Stimulated activated CD4-positive, alpha-beta T cell treated with anti-CD3 and anti-CD28 coated beads, Interleukin-4, amount 100 ng/mL, for 24 hours (primary cell): ENCODE measurements at regions not wholly inside any gene's neighbourhood (a gene's known extent, or its start where the extent isn't known, plus 50 kb on each side); places are given as distances from the start of the nearest gene placed in this dataset.

Experiments used
- DNase-seq: peaks from one replicate; pipeline ENCODE4 v3.0.0-alpha.2; 2020

DNA sequence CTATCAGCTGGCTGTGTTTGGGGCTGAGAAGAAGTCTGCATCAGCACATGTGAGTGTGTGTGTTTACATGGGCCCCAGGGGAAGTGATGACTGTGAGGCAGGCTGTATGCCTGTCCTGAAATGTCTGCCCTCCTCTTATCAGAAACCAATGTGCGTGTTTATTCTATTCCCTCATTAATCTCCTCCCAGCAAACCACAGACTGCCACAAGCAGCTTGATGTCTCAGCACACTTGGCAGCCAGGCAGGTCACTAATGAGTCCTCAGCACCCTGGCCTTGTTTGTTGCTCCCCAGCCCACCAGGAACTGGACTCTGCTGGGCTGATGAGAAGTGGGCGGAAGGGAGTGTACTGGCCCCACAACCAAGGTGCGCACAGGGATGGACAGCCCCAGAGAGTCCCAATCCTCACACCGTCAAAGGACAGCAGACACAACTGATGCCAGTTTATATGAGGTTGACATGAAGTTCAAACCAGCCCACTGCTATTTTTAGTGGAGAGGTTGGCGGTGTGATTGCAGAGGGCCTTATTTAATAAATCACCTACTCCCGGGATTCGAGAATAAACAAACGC is 225.8 kb downstream of the ETS1 start:
- no peak for DNase-seq

GRCh38 chr11:128359515-128359914 is 227.8 kb downstream of the ETS1 start:
- DNase-seq: no peak

DNA sequence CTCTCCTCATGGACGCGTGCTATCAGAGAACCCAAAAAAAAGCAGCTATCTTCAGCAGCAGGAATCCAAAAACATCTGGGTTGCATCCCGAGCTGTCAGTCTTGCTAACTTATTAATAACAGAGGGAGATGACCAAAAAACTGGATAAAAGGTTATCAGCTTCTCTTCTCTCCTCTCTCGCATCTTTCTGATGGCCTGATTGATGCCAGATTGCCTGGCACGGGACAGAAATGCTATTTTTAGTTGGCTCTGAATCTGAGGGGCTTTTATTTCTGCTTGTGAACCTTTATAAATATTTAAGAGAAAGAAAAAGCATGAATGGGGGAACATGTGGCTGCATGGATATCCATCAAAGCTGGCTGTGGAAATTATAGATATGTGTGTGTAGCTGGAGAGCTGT is 230.3 kb downstream of the ETS1 start:
- no peak for DNase-seq

GRCh38 chr11:128355558-128355957 is 231.8 kb downstream of the ETS1 start:
- DNase-seq: no peak

DNA sequence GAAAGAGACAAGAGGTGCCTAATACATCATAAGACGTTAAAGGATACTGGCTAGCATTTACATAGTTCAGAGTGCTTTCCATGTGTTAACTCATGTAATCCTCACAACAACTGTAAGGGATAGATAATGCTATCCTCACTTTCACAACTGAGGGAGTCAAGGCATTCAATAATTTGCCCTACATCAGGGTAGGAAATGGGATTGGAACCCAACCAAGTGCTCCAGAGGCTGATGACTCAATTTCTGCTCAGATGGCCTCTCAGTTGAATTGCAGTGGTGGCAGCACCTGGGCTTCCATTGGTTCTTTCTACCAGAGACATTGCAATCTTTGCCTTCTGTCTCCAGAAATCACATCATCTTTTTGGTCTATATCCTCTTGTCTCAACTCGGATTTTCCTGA is 232.9 kb downstream of the ETS1 start:
- DNase-seq: no peak

- DNase-seq: no peak
Measured at GRCh38 chr11:128351168-128351567, 236.2 kb downstream of the ETS1 start.

DNA sequence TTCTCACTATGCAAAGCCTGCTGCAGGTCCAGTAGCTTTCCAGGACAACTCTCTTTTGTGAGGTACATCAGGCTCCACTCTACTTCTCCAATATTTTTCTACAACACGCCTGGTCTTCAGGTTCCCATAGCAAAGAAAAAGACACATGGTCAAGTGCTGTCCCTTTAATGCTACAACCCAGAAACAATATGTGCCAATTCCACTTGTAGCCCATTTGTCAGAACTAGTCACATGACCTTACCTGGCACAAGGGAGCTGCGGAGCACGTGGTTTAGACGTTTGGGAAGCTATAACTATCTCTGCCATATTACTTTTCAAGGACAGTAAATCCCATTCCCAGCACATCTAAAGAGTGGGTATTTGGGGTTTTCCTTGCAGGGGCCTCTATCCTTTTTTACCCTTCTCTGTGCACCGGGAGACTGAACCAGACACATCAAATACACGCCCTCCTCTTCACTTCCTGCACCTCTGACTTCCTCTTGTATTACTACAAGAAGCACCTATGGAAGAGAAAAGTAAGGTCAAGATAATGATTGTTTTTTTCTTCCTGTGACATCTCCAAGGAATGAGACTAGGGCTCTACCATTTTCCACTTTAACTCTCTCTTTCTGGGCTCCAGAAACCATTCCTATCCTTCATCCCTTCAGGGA is 237.6 kb downstream of the ETS1 start:
- DNase-seq: no peak

- peak; percentile 70 for DNase-seq
Measured at GRCh38 chr11:128346804-128347203, 240.6 kb downstream of the ETS1 start.

DNA sequence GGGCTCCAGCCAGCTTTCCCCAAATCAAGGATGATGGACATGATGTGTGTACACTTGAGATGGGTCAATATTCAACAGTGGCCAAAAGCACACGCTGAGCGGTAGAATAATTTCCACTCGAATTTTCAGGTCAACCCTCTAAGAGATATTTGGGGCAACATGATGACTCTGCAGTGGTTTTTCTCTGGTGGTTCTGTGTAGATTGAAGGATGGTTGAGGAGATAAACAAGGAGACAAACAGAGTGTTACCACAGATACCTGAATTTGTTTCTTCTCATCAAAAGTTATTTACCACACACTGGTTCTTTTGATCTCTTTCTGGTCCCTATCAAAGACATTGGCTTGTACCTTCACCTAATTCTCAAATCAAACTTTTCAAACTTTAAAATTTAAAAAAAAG is 242.0 kb downstream of the ETS1 start:
- DNase-seq: no peak

DNA sequence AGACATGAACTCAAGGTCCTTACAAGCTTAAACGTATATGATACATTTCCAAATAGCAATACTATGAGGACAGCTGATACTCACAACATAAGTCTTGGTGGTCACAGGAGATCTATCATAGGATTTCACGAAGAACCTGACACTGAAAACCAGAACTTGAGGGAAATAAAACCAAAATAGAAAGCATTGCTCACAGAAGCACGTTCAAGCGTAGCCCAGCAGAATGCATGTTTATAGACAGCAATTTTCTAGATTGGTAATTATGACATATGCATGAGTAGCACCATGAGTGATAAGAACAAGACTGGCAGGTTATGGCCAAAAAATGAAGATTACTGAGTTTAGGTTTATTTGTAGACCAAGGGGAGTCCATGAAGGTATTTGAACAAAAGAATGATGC is 243.5 kb downstream of the ETS1 start:
- peak; percentile 42 for DNase-seq

- no peak for DNase-seq
Measured at GRCh38 chr11:128343135-128343514, 244.2 kb downstream of the ETS1 start.

GRCh38 chr11:128342511-128343134 is 244.7 kb downstream of the ETS1 start:
- peak; percentile 79 for DNase-seq

DNA sequence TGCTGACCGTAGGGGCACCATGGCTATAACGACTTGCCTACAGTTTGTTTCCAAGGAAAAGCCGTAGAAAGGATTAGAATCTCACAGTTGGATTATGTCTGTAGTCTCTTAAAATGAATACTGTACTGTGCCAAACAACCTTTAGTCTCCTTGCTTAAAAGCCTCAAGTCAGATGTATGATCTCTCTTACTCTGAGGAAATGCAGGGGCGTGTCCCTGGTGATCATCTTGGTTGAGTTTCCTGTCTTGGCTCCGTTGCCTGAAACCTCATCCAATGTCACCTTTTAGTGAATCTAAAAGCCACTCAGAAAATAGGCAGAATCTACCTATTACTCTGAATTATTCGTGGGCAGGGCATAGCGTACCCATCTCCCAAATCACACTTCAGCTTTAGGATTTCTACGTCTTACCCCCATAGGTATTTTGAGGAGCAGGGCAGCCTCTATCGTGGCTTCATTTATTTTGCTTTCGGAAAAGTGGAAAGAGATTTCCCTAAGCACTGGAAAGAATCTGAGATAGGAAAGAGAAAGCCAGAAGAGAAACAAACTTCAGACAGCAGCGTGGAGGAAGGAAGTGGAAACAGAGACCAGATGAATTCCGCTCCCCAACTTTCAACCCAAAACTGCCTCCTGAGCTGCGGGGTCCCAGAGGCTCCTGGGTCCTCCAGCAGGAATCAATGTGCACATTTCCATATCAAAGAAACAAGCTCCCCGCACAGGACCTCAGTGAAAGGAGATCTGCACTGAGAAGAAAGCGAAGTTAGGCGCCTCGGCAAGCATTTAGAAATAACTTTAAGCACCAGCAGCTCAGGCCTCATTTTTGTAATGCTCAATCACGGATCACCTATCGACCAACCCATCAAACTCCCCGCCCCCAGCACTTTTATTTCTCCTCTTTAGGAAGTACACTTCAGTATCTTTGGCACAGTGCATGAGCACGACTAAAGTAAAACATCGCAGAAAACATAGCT is 245.8 kb downstream of the ETS1 start:
- DNase-seq: peak; percentile 61

GRCh38 chr11:128339792-128340191 is 247.6 kb downstream of the ETS1 start:
- DNase-seq: no peak

DNA sequence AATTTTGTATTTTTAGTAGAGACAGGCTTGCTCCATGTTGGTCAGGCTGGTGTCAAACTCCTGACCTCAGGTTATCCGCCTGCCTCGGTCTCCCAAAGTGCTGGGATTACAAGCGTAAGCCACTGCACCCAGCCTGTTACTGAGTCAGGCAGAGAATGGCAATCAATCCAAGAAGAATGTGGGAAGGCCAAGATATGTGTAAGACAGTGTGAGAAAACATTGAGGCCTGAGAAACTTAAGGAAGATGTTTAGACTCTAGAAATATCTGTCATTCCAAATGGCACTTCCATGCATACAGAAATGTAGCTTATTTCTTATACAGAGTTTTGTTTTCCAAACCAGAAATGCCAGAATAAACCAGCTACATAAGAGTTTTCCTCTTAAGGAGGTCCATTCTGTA is 248.5 kb downstream of the ETS1 start:
- no peak for DNase-seq

GRCh38 chr11:128336203-128336602 is 251.2 kb downstream of the ETS1 start:
- DNase-seq: no peak

DNA sequence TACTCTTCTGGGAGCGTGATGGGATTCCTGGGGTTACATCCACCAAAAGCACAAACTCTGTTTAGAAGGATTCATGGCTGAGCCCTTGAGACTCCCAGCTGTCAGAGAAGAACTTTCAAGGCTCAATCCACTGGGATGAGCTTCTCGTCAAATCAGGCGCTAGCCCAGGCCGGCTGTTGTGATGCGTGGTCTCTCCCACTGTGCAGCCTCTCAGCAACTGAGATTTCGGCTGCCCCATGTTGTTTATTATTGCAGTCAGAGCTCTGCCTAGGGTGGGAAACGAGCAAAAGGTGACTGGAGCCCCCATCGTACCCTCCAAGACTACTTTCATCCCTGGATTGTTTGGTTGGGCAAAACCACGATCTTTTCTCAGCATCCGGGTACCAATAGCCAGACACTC is 251.6 kb downstream of the ETS1 start:
- no peak for DNase-seq

GRCh38 chr11:128334311-128335044 is 252.9 kb downstream of the ETS1 start:
- no peak for DNase-seq

DNA sequence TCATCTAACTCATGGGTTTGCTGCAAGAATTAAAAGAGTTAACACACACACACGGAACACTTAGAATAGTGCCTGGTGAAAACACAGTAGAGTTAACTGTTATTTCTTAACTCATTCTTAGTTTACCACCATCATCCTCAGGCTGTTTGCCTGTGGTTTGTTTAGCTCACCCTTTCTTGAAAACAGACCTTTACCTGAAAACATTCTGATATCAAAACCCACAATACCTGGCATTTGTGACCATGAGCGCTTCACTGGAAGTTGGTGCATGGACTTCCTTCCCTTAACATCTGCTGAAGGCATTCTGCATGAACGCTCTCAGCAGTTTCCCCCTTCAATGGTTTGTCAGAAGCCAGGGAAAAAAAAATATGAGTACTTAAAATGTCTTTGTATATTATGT is 256.0 kb downstream of the ETS1 start:
- DNase-seq: no peak

DNA sequence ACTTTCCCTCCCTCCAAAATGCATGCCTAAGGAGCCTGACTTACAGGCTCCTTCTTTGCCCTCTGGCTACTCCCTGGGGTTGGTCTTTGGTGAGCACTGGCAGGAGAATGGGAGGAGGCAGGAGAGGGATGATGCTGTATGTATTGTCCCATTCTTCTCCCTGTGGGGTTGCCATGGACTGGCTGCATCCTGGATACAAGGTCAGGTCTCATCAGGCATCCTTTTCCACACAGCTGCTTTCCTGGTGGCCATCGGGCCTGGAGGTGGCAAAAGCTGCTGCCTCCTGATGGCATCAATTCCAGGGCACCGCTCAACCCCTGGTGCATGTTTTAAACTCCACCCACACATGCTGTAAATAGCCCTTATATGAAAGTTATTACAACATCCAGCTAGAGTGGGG is 257.2 kb downstream of the ETS1 start:
- no peak for DNase-seq

GRCh38 chr11:128328955-128329551 is 258.3 kb downstream of the ETS1 start:
- peak; percentile 28 for DNase-seq

- DNase-seq: no peak
Measured at GRCh38 chr11:128327274-128327673, 260.1 kb downstream of the ETS1 start.
